IMR-90 (cell line): ENCODE measurements at regions not wholly inside any gene's neighbourhood (a gene's known extent, or its start where the extent isn't known, plus 50 kb on each side); places are given as distances from the start of the nearest gene placed in this dataset.

Experiments used
- ATAC-seq: fragments of 200-7000 bp; cut with Tn5 transposase; 2 replicates; pipeline ENCODE4 v1.9.1; 2020; ENCODE audit warnings: low read depth, mild to moderate bottlenecking, moderate library complexity
- BruUV-seq: library from RNA; stranded (reverse); fragments of 400-500 nt; replicated peaks from 2 replicates; lab custom pipeline; 2021; lab: Mats Ljungman, UMichigan
- CTCF ChIA-PET: fragments of 300-600 bp; formaldehyde crosslinking; extraction: SDS; loops from one replicate; lab custom pipeline; 2021; ENCODE audit warnings: antibody characterized with exemption; lab: Yijun Ruan, JAX
- POLR2A ChIA-PET: fragments of 300-600 bp; sonication (Branson Sonifier 250); formaldehyde crosslinking; loops from one replicate; lab custom pipeline; 2022; ENCODE audit warnings: antibody characterized with exemption; ENCODE audit not compliant: unreplicated experiment; lab: Charles Lee
- DNase-seq: peaks from one replicate; pipeline ENCODE4 v3.0.0; 2013
- H2AFZ ChIP-seq: replicated peaks from 2 replicates; pipeline ENCODE3; 2013; ENCODE audit warnings: low read length, mild to moderate bottlenecking; ENCODE audit not compliant: poor library complexity
- H2AK5ac ChIP-seq: 2 replicates; pipeline ENCODE4 v1.6.1; 2013; ENCODE audit warnings: low read depth, low read length, inconsistent platforms
- H2AK9ac ChIP-seq: replicated peaks from 2 replicates; pipeline ENCODE3; 2013; ENCODE audit warnings: mild to moderate bottlenecking, low read depth, low read length, moderate library complexity; ENCODE audit not compliant: poor library complexity
- H2BK120ac ChIP-seq: 2 replicates; pipeline ENCODE4 v1.6.1; 2013; ENCODE audit warnings: low read depth, low read length, inconsistent platforms
- H2BK15ac ChIP-seq: 3 replicates; pipeline ENCODE4 v1.6.1; 2013; ENCODE audit warnings: low read depth, low read length, inconsistent platforms
- H2BK20ac ChIP-seq: 2 replicates; pipeline ENCODE4 v1.6.1; 2013; ENCODE audit warnings: low read depth, mild to moderate bottlenecking, inconsistent platforms, low read length, moderate library complexity
- H2BK5ac ChIP-seq: 2 replicates; pipeline ENCODE4 v1.6.1; 2013; ENCODE audit warnings: mild to moderate bottlenecking, low read depth, low read length, inconsistent platforms; ENCODE audit not compliant: poor library complexity, severe bottlenecking
- H3K14ac ChIP-seq: replicated peaks from 2 replicates; pipeline ENCODE4 v1.6.1; 2013; ENCODE audit warnings: low read depth, low read length, inconsistent platforms
- H3K18ac ChIP-seq: 2 replicates; pipeline ENCODE4 v1.6.1; 2013; ENCODE audit warnings: low read depth, low read length, control low read depth
- H3K23ac ChIP-seq: 2 replicates; pipeline ENCODE4 v1.6.1; 2013; ENCODE audit warnings: low read depth, low read length, inconsistent platforms
- H3K27ac ChIP-seq: 2 replicates; pipeline ENCODE4 v1.5.1; 2013; ENCODE audit warnings: mild to moderate bottlenecking, control low read depth, low read length; ENCODE audit not compliant: insufficient read depth
- H3K27me3 ChIP-seq: 2 replicates; pipeline ENCODE4 v1.6.1; 2013; ENCODE audit warnings: low read length; ENCODE audit not compliant: control insufficient read depth, insufficient read depth
- H3K36me3 ChIP-seq: 2 replicates; pipeline ENCODE4 v1.6.1; 2013; ENCODE audit warnings: low read length, mixed read lengths; ENCODE audit not compliant: control insufficient read depth, insufficient read depth
- H3K4ac ChIP-seq: 2 replicates; pipeline ENCODE4 v1.6.1; 2013; ENCODE audit warnings: low read depth, low read length, inconsistent platforms
- H3K4me1 ChIP-seq: 2 replicates; pipeline ENCODE4 v1.6.1; 2013; ENCODE audit warnings: low read length, mixed read lengths; ENCODE audit not compliant: control insufficient read depth, insufficient read depth
- H3K4me2 ChIP-seq: 2 replicates; pipeline ENCODE4 v1.6.1; 2013; ENCODE audit warnings: low read depth, mild to moderate bottlenecking, control low read depth, low read length, moderate library complexity
- H3K4me3 ChIP-seq: 2 replicates; pipeline ENCODE4 v1.5.1; 2013; ENCODE audit warnings: low read depth, mild to moderate bottlenecking, control low read depth, low read length, moderate library complexity; ENCODE audit not compliant: insufficient read depth
- H3K56ac ChIP-seq: 2 replicates; pipeline ENCODE4 v1.6.1; 2013; ENCODE audit warnings: low read length, inconsistent platforms; ENCODE audit not compliant: insufficient read depth; ENCODE audit errors: extremely low read depth
- H3K79me1 ChIP-seq, 2 experiments: 2 replicates each; pipeline ENCODE4 v1.6.1; 2013; ENCODE audit warnings: low read length in 2 of 2, inconsistent platforms in 1 of 2, low read depth in 1 of 2
- H3K9ac ChIP-seq: 2 replicates; pipeline ENCODE4 v1.6.1; 2013; ENCODE audit warnings: low read depth, low read length, control low read depth
- H3K9me1 ChIP-seq: 2 replicates; pipeline ENCODE4 v1.6.1; 2013; ENCODE audit warnings: low read length, inconsistent platforms; ENCODE audit not compliant: insufficient read depth
- H3K9me3 ChIP-seq: 2 replicates; pipeline ENCODE4 v1.6.1; 2013; ENCODE audit warnings: low read length; ENCODE audit not compliant: control insufficient read depth, insufficient read depth
- H4K20me1 ChIP-seq: 2 replicates; pipeline ENCODE4 v1.6.1; 2013; ENCODE audit warnings: low read length, inconsistent platforms; ENCODE audit not compliant: insufficient read depth
- H4K5ac ChIP-seq: 2 replicates; pipeline ENCODE4 v1.6.1; 2013; ENCODE audit warnings: mild to moderate bottlenecking, low read depth, low read length, control low read depth
- H4K8ac ChIP-seq, 2 experiments: 2 replicates each; pipeline ENCODE4 v1.6.1; 2013; ENCODE audit warnings: low read depth in 2 of 2, low read length in 2 of 2, control low read depth in 1 of 2, inconsistent platforms in 1 of 2
- H4K91ac ChIP-seq: 2 replicates; pipeline ENCODE4 v1.6.1; 2013; ENCODE audit warnings: low read depth, low read length, inconsistent platforms; ENCODE audit not compliant: insufficient read depth
- CEBPB ChIP-seq: IDR thresholded peaks from 2 replicates; pipeline ENCODE4 v1.6.1; 2012; ENCODE audit warnings: low read depth, low read length, improper control_type of control experiment
- CHD1 ChIP-seq: IDR thresholded peaks from 2 replicates; pipeline ENCODE4 v1.6.1; 2012; ENCODE audit warnings: low read depth, low read length, improper control_type of control experiment
- FOS ChIP-seq: fragments of 150-350 bp; IDR thresholded peaks from 2 replicates; pipeline ENCODE4 v1.6.1; 2016; ENCODE audit warnings: low read depth, low read length
- MAFK ChIP-seq: IDR thresholded peaks from 2 replicates; pipeline ENCODE4 v1.6.1; 2012; ENCODE audit warnings: low read depth, low read length, improper control_type of control experiment
- MAZ ChIP-seq: IDR thresholded peaks from 2 replicates; pipeline ENCODE4 v1.6.1; 2012; ENCODE audit warnings: low read depth, mild to moderate bottlenecking, low read length, improper control_type of control experiment, moderate library complexity, borderline replicate concordance
- MXI1 ChIP-seq: IDR thresholded peaks from 2 replicates; pipeline ENCODE4 v1.6.1; 2012; ENCODE audit warnings: low read depth, mild to moderate bottlenecking, low read length, moderate library complexity, borderline replicate concordance
- NFE2L2 ChIP-seq: fragments of 150-350 bp; IDR thresholded peaks from 2 replicates; pipeline ENCODE4 v1.6.1; 2016; ENCODE audit warnings: low read depth, mild to moderate bottlenecking, low read length
- POLR2A ChIP-seq: IDR thresholded peaks from 2 replicates; pipeline ENCODE4 v1.6.1; 2012; ENCODE audit warnings: mild to moderate bottlenecking, low read depth, low read length
- RAD21 ChIP-seq: IDR thresholded peaks from 2 replicates; pipeline ENCODE4 v1.6.1; 2012; ENCODE audit warnings: low read length, improper control_type of control experiment
- RCOR1 ChIP-seq: IDR thresholded peaks from 2 replicates; pipeline ENCODE4 v1.6.1; 2012; ENCODE audit warnings: mild to moderate bottlenecking, low read length, improper control_type of control experiment; ENCODE audit not compliant: insufficient replicate concordance
- RFX5 ChIP-seq: IDR thresholded peaks from 2 replicates; pipeline ENCODE4 v1.8.0; 2012; ENCODE audit warnings: low read depth, mild to moderate bottlenecking, low read length, moderate library complexity
- SMC3 ChIP-seq: fragments of 150-350 bp; IDR thresholded peaks from 2 replicates; pipeline ENCODE4 v1.6.1; 2016; ENCODE audit warnings: low read depth, mild to moderate bottlenecking, antibody characterized with exemption, low read length, moderate library complexity
- WGBS, 2 experiments: methylation state at CpG; one replicate each; pipeline versions ENCODE4 v1.1.5 to v1.1.7; 2013; ENCODE audit warnings: missing lambda C conversion rate in 2 of 2; ENCODE audit not compliant: insufficient read length in 1 of 2; ENCODE audit errors: extremely low coverage in 2 of 2; 5-methylcytosine and 5-hydroxymethylcytosine counted together
- dilution Hi-C: fragments of 300-500 bp; cut with HindIII; formaldehyde crosslinking; loops from one replicate; pipeline ENCODE4 v1.14.3; 2018; ENCODE audit warnings: low sequenced_read_pairs; ENCODE audit not compliant: unreplicated experiment
- in situ Hi-C: fragments of 300-500 bp; cut with MboI; formaldehyde crosslinking; loops from 3 replicates; pipeline ENCODE4 v1.14.3; 2019; ENCODE audit warnings: low sequenced_read_pairs, inconsistent platforms, mixed read lengths
- intact Hi-C: fragments of 100-400 bp; cut with micrococcal nuclease; formaldehyde crosslinking; loops from 2 replicates; pipeline ENCODE4 v1.10.0; 2022
- TF ChIP-seq, protein P1 (sequence below): fragments of 150-350 bp; IDR thresholded peaks from 2 replicates; pipeline ENCODE4 v1.6.1; 2017; ENCODE audit warnings: mild to moderate bottlenecking, antibody characterized with exemption, low read length, low read depth
- TF ChIP-seq, protein P2 (sequence below): fragments of 150-350 bp; IDR thresholded peaks from 2 replicates; pipeline ENCODE4 v1.6.1; 2016; ENCODE audit warnings: low read depth, mild to moderate bottlenecking, low read length, moderate library complexity, borderline replicate concordance
- TF ChIP-seq, protein P3 (sequence below): conservative IDR thresholded peaks from 2 replicates; pipeline ENCODE4 v1.5.1; 2012; ENCODE audit warnings: mild to moderate bottlenecking, low read depth, low read length, improper control_type of control experiment

DNA sequence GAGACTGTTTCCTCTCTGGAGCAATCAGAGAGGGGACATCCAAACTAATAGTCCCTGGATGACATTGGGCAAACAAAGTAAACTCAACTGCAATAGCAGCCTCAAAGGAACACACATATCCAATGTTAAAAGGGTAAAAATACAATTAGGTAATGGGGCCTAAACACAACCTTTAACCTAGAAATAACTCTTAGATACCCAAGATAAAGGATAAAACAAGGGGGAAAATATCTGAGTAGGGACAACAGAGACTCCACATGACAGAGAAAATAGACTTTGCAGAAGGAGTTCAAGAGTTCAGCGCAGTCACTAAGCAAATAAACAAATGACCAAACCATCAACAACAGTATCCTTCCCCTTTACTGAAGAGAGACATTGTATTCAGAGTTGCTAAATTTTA is 149.3 kb downstream of the FBXO4 start:
- no peak overlapping the region for H4K5ac ChIP-seq
- no peak overlapping the region for H3K4me3 ChIP-seq
- H3K23ac ChIP-seq = no peak overlapping the region
- no peaks in the 10 kb centered on the region for H3K79me1 ChIP-seq
- no peak overlapping the region for H4K91ac ChIP-seq
- no peaks in the 10 kb centered on the region for H3K36me3 ChIP-seq
- H3K4me2 ChIP-seq = no peak overlapping the region
- CTCF ChIA-PET = no interaction called here
- no peak overlapping the region for H3K14ac ChIP-seq
- H2AFZ ChIP-seq = no peak overlapping the region
- no CpG with 5 or more reads among the region's 1 CpG for WGBS, 2 experiments
- H4K20me1 ChIP-seq = no peaks in the 10 kb centered on the region
- H3K27ac ChIP-seq = no peak overlapping the region
- in situ Hi-C loops (loop anchor here (25.0 kb wide), 1 partner anchor 387 kb away; no protein-coding TSS in a partner anchor), dilution Hi-C loops (no loop called here), intact Hi-C loops (no loop called here)
- no peak overlapping the region for H3K9ac ChIP-seq
- H3K4ac ChIP-seq = no peak overlapping the region
- no peak overlapping the region for H2BK120ac ChIP-seq
- no peaks in the 10 kb centered on the region for H3K4me1 ChIP-seq
- POLR2A ChIA-PET = no interaction called here
- no TSS peak for BruUV-seq
- H3K27me3 ChIP-seq = no peaks in the 10 kb centered on the region
- TF ChIP-seq CHD1 (no peak), CEBPB (no peak), POLR2A (no peak), MAFK (no peak), SMC3 (no peak), RAD21 (no peak), MAZ (no peak), NFE2L2 (no peak), RFX5 (no peak), MXI1 (no peak), RCOR1 (no peak), FOS (no peak)
- TF ChIP-seq, protein P1, sequence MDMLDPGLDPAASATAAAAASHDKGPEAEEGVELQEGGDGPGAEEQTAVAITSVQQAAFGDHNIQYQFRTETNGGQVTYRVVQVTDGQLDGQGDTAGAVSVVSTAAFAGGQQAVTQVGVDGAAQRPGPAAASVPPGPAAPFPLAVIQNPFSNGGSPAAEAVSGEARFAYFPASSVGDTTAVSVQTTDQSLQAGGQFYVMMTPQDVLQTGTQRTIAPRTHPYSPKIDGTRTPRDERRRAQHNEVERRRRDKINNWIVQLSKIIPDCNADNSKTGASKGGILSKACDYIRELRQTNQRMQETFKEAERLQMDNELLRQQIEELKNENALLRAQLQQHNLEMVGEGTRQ = no peak
- TF ChIP-seq, protein P2, sequence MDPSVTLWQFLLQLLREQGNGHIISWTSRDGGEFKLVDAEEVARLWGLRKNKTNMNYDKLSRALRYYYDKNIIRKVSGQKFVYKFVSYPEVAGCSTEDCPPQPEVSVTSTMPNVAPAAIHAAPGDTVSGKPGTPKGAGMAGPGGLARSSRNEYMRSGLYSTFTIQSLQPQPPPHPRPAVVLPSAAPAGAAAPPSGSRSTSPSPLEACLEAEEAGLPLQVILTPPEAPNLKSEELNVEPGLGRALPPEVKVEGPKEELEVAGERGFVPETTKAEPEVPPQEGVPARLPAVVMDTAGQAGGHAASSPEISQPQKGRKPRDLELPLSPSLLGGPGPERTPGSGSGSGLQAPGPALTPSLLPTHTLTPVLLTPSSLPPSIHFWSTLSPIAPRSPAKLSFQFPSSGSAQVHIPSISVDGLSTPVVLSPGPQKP = no peak
- TF ChIP-seq, protein P3, sequence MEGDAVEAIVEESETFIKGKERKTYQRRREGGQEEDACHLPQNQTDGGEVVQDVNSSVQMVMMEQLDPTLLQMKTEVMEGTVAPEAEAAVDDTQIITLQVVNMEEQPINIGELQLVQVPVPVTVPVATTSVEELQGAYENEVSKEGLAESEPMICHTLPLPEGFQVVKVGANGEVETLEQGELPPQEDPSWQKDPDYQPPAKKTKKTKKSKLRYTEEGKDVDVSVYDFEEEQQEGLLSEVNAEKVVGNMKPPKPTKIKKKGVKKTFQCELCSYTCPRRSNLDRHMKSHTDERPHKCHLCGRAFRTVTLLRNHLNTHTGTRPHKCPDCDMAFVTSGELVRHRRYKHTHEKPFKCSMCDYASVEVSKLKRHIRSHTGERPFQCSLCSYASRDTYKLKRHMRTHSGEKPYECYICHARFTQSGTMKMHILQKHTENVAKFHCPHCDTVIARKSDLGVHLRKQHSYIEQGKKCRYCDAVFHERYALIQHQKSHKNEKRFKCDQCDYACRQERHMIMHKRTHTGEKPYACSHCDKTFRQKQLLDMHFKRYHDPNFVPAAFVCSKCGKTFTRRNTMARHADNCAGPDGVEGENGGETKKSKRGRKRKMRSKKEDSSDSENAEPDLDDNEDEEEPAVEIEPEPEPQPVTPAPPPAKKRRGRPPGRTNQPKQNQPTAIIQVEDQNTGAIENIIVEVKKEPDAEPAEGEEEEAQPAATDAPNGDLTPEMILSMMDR = no peak
- peaks cover 5% of the 10 kb centered on the region; the same call in 1 of the 2 replicates for H3K9me3 ChIP-seq
- H2AK5ac ChIP-seq = no peak overlapping the region
- no peak overlapping the region for H3K18ac ChIP-seq
- no peak for ATAC-seq
- H2BK15ac ChIP-seq = no peak overlapping the region
- DNase-seq = no peak
- H2AK9ac ChIP-seq = no peak overlapping the region
- H4K8ac ChIP-seq = no peak overlapping the region
- no peak overlapping the region for H2BK20ac ChIP-seq
- no peaks in the 10 kb centered on the region for H3K9me1 ChIP-seq
- H2BK5ac ChIP-seq = no peak overlapping the region
- no peak overlapping the region for H3K56ac ChIP-seq
